Astrocyte of the cerebellum (primary cell): ENCODE measurements at regions not wholly inside any gene's neighbourhood (a gene's known extent, or its start where the extent isn't known, plus 50 kb on each side); places are given as distances from the start of the nearest gene placed in this dataset.

Source experiments
- DNase-seq: peaks from one replicate; pipeline ENCODE4 v3.0.0-alpha.2; 2011; ENCODE audit warnings: low read depth
- H3K4me3 ChIP-seq: 2 replicates; pipeline ENCODE4 v1.5.1; 2011; ENCODE audit warnings: mild to moderate bottlenecking, low read depth, low read length, moderate library complexity
- CTCF ChIP-seq: IDR thresholded peaks from 2 replicates; pipeline ENCODE4 v1.5.1; 2012; ENCODE audit warnings: low read length, low read depth, moderate library complexity, mild to moderate bottlenecking; ENCODE audit errors: missing control alignments
- in situ Hi-C: cut with HindIII; loops from 2 replicates; pipeline ENCODE4 v1.10.0; 2017; ENCODE audit warnings: low sequenced_read_pairs

- no peak overlapping the region for H3K4me3 ChIP-seq
- no peak for DNase-seq
- TF ChIP-seq CTCF, result no peak
- in situ Hi-C loops, result no loop called here
Measured at GRCh38 chrX:122783918-122784317, 400.2 kb upstream of the GRIA3 start.

GRCh38 chrX:122787231-122787630, 396.8 kb upstream of the GRIA3 start:
- in situ Hi-C loops, result no loop called here
- no peak for TF ChIP-seq CTCF
- no peak for DNase-seq
- no peak overlapping the region for H3K4me3 ChIP-seq

GRCh38 chrX:122788216-122788615, 395.9 kb upstream of the GRIA3 start:
- no peak overlapping the region for H3K4me3 ChIP-seq
- DNase-seq, result no peak
- in situ Hi-C loops, result no loop called here
- TF ChIP-seq CTCF, result no peak

DNA sequence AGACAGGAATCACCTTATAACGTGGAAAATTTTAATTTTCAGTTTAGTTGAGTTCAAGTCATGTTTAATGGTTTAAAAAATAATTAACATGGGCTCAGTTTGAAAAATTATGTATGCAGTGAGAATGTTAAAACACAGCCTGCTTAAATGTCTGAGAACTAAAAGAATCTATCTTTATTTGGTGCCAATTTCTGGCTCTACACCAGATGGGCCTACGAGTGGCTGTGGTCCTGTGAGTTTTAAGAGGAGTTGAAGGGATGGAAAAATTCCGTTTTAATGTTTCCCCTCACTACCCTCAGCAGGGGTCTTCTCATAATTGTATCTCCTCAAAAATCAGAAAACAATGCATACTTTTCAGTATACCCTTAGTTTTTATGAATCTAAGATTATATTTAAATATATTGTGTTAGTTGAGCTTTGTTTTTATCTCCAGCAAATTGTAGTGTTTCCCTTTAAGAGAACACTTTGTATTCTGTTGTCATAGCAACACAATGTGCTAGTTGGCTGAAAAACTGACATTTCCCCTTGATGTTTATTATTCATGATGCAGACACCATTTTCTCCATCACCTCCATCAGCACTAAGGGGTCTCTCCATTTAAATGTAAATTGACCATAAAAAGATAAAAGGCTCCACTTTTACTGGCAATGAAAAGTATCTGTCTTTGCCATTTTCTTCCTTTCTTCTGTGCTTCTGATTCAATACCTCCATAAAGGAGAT, 393.5 kb upstream of the GRIA3 start:
- no peak for TF ChIP-seq CTCF
- in situ Hi-C loops, result no loop called here

DNA sequence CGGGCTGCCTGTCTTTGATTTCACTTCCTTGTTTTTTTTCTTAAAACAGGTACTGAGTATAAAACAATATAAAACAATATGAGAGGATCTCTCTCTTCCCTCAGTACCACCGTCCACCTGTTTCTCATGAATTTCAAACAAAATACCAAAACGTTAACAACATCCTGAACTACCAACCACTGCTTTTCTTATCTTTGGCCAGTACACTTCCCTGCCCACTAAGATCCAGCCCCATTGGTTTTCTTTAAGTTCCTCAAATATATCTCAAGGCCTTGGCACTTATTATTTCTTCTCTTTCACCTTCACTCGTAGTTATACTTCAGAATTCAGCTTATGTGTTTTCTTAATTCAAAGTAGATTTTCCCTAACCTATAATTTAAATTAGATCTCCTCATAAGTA, 370.2 kb upstream of the GRIA3 start:
- TF ChIP-seq CTCF, result no peak
- no peak for DNase-seq
- in situ Hi-C loops, result no loop called here
- H3K4me3 ChIP-seq, result no peak overlapping the region

More for the DNA sequence above, 393.5 kb upstream of the GRIA3 start:
- no peak overlapping the region for H3K4me3 ChIP-seq
- no peak for DNase-seq

GRCh38 chrX:122816288-122816687, 367.8 kb upstream of the GRIA3 start:
- no peak for TF ChIP-seq CTCF
- DNase-seq, result no peak
- no peak overlapping the region for H3K4me3 ChIP-seq
- in situ Hi-C loops, result no loop called here
